Fibroblast of skin of right quadriceps (primary cell): ENCODE measurements at regions not wholly inside any gene's neighbourhood (a gene's known extent, or its start where the extent isn't known, plus 50 kb on each side); places are given as distances from the start of the nearest gene placed in this dataset.
"Not testable (repeated sequence)": the region's sequence is repeated elsewhere in the genome, so short reads cannot be mapped to it uniquely, and the experiment has no call there.

Experiments
- DNase-seq: peaks from one replicate; pipeline ENCODE4 v3.0.0-alpha.2; 2013

- DNase-seq = peak; percentile 8
Measured at GRCh38 chr6:23533944-23534343, 592.1 kb upstream of the NRSN1 start.

GRCh38 chr6:23534351-23534750 lies 591.7 kb upstream of the NRSN1 start:
- peak; percentile 50 for DNase-seq

DNA sequence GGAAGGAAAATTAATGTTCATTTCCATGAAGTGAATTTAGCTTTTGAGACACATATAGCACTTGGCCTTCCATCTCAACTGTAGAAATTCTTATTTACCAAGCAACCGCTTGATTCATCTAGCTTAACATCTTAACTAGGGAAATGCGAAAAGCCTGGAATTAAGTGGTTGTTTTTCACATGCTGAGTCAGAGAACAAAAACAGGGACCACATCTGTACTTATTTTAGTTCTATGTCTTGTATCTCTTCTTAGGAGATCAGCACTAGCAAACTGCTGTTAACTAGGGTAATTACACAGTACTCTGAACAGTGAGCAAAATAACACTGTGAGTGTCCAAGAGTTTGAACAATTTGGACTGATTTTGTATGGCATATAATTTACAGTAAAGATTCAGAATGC lies 590.9 kb upstream of the NRSN1 start:
- DNase-seq = peak; percentile 57

GRCh38 chr6:23537828-23538227 lies 588.2 kb upstream of the NRSN1 start:
- DNase-seq = no peak

DNA sequence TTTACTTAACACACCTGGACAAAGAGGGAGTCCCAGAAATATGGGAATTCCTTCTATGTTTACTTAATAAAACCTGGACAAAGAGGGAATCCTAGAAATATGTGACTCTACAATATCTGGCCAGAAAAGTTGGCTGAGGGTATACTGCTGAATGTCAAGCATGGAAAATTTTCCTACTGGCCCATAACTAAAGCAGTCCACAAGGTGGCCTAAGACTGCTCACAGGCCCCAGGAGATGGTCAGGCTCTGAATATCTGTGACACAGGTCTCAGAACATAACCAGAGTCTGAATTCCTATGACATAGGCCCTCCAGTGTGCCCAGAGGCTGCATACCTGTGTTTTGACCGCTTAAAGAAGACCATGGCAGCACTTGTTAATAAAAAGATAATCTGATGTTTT lies 578.2 kb upstream of the NRSN1 start:
- DNase-seq = no peak

- DNase-seq = not testable (repeated sequence)
Measured at GRCh38 chr6:23554953-23555352, 571.1 kb upstream of the NRSN1 start.

GRCh38 chr6:23559587-23560343 lies 566.2 kb upstream of the NRSN1 start:
- no peak for DNase-seq

DNA sequence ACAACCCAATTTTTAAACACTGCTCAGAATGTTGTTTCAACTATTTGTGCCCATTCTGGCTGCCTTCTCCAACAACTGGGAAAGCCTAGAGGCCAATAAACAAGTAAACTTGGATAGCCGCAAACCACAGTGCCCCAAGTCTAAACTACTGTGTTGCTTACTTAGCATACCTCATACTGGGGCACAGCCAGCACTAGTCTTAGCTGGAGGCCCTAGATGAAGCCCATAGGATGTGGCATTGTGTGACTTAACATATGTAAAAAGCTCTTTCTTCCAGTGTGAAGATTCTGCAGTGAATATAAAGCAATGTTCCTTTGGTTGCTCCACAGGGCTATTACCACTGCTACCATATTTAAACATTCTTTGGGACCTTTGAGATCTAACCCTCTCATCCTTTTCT lies 564.3 kb upstream of the NRSN1 start:
- DNase-seq = no peak

DNA sequence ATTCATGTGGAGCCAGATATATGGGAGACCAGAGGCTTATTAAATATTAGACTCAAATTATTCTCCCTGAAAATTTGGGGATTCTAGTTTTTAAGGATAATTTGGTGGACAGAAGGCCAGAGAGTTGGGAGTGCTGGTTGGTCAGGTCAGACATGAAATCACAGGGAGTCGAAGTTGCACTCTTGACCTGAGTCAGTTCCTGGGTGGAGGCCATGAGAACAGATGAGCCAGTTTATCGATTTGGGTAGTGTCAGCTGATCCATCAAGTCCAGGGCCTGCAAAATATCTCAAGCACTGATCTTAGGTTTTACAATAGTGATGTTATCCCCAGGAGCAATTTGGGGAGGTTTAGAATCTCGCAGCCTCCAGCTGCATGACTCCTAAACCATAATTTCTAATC lies 563.5 kb upstream of the NRSN1 start:
- DNase-seq = no peak

GRCh38 chr6:23563323-23563722 lies 562.7 kb upstream of the NRSN1 start:
- no peak for DNase-seq

- DNase-seq = no peak
Measured at GRCh38 chr6:23566418-23566817, 559.6 kb upstream of the NRSN1 start.

GRCh38 chr6:23568292-23568691 lies 557.7 kb upstream of the NRSN1 start:
- no peak for DNase-seq

DNA sequence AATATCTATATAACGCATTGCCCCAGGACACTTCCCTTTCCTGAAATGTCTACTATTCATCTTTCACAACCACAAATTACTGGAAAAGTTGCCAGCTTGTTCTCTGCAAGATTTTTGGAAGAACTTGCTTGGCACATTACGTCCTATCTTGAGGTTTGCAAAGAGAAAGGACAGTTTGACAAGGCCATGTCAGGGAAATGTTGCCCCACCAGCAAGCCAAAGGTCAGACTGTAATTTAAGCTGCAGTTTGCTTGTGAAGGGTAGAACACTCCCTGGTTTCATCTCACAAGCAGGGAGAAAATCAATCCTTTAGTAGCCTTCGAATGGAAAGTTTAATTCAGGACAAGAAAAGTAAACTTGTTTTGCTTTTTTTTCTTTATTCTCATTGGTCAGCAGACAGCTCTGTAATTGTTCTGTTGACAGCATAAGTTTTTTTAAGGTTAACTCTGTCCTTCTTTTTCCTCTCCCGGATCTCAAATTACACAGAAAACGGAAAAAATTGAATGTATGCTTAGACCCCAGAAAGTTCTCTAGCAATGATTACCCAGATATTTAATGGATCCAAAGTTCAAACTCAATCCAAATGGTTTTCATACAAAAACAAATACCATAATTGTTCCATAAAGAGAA lies 541.8 kb upstream of the NRSN1 start:
- DNase-seq = no peak

GRCh38 chr6:23587582-23587981 lies 538.4 kb upstream of the NRSN1 start:
- DNase-seq = no peak

GRCh38 chr6:23589811-23590210 lies 536.2 kb upstream of the NRSN1 start:
- DNase-seq = no peak

DNA sequence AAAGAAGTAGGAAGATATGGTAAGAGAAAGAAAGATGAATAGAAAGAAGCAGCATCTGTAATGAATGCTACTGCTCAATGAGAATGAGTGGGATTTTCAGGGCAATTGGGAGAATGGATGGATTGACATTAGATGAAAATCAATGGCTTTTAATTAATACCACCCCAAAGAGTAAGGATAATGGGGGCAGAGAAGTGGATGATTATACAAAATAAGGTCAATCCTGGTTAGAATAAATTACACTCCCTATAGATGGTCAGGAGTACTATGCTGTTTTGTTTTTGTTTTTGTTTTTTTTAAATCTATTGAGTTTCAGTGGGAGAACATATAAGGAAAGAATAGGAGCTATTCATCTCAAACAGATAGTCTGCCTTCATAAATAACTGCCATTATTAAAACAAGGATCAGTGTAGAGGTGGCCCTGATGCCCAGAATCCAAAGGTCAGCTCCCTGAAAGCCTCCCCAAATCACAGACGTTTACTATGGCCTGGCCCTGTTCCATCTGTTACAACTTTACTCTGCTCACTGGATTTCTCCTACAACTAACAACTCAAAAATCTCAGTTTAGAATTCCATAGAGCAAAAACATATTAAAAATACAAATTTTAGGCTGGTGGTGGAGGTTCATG lies 535.4 kb upstream of the NRSN1 start:
- no peak for DNase-seq

GRCh38 chr6:23591761-23592160 lies 534.3 kb upstream of the NRSN1 start:
- DNase-seq = no peak

- DNase-seq = no peak
Measured at GRCh38 chr6:23600118-23600517, 525.9 kb upstream of the NRSN1 start.

GRCh38 chr6:23601811-23602345 lies 524.1 kb upstream of the NRSN1 start:
- no peak for DNase-seq

DNA sequence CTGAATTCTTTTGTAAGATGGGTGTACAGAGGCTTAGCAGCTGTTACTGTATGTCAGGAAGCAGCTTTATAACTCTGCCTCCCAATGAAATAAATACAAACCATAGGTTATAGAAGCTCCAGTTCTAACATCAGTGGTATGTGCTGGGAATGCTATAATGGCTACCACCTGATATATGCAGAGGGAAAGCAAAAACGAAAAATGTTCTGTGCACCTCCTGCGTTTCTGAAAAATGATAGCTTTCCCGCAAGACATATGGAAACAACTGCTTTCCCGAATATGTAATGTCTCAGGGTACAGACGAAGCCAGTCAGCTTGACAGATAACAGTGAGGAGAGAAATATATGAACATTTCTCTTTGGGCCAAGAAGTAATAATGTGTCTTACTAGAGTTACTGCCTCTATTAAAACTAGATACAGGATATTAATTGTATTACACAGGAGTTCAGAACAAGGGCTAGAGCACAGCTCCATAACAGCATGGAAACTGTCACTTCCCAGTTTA lies 517.0 kb upstream of the NRSN1 start:
- no peak for DNase-seq

DNA sequence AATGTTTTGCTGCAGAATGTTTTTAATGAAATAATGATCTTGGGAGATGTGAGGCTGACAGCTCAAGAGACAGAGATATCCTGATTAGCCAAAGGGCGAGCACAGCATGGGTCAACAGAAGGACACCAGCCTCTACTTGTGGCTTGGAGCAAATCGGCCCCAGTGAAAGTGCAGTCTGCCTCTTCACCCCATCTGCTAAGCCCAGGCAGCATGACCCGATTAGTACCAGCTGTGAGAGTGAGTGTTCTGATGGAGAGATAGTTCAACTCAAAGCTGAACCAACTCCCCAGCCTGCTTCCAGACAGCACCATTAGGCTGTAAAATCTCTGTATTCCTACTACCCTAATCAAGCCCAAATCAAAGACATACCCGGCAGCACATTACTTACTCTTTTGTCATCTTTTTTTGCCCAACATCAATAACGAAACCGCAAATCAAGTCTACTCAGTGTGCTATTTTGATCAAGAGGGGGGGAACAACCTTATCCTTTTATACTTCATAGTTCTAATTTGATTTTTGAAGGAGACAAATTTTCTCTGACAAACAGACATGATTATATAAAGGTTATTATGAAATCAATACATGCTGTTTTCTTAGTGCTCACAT lies 514.1 kb upstream of the NRSN1 start:
- DNase-seq = no peak

DNA sequence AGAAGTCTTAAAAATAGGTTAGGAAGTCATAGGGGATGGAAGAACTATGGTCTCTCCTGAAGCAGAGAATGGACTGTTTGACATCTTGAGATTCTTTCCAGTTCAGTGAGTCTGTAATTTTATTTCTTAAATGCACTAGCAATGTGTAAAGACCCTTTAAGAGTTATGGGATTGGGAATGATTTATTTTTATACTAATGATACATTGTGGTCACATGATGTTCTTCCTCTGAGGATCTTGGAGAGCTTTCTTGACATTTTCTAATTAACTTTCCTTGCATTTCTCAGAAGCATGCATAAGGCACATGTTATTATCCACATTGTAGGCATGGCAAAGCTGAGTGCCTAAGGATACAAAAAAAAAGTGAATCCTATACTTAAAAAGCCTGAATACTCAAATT lies 507.6 kb upstream of the NRSN1 start:
- DNase-seq = no peak

- DNase-seq = peak; percentile 80
Measured at GRCh38 chr6:23620911-23621401, 505.1 kb upstream of the NRSN1 start.
